Lower lobe of right lung (tissue), 2 donors: ENCODE measurements at regions not wholly inside any gene's neighbourhood (a gene's known extent, or its start where the extent isn't known, plus 50 kb on each side); places are given as distances from the start of the nearest gene placed in this dataset.

Source experiments
- ATAC-seq, 2 donors: fragments of 200-7000 bp; cut with Tn5 transposase; one replicate each; pipeline ENCODE4 v1.9.1; 2020 to 2022; ENCODE audit warnings: mild to moderate bottlenecking in 2 of 2, moderate library complexity in 2 of 2
- DNase-seq: peaks from one replicate; pipeline ENCODE4 v3.0.0-alpha.2; 2020
- H3K27ac ChIP-seq: fragments of 200-600 bp; one replicate; pipeline ENCODE4 v1.8.0; 2022
- H3K27me3 ChIP-seq: fragments of 200-600 bp; one replicate; pipeline ENCODE4 v1.8.0; 2022; ENCODE audit warnings: low read depth
- H3K36me3 ChIP-seq: fragments of 200-600 bp; one replicate; pipeline ENCODE4 v1.8.0; 2022; ENCODE audit warnings: mild to moderate bottlenecking
- H3K4me1 ChIP-seq: fragments of 200-600 bp; one replicate; pipeline ENCODE4 v1.8.0; 2022
- H3K4me3 ChIP-seq: fragments of 200-600 bp; one replicate; pipeline ENCODE4 v1.8.0; 2022; ENCODE audit warnings: mild to moderate bottlenecking
- H3K9me3 ChIP-seq: fragments of 200-600 bp; one replicate; pipeline ENCODE4 v1.8.0; 2022
- intact Hi-C: fragments of 100-400 bp; cut with DNase I; formaldehyde crosslinking; loops from one replicate; pipeline ENCODE4 v1.11.0; 2022
- TF ChIP-seq, protein P1 (sequence below): fragments of 200-600 bp; IDR thresholded peaks from one replicate; pipeline ENCODE4 v1.8.0; 2022; ENCODE audit warnings: antibody characterized with exemption, mild to moderate bottlenecking
- donor health status: DM: no; HTN: yes; CAD: no; lungs with severe emphysema.

DNA sequence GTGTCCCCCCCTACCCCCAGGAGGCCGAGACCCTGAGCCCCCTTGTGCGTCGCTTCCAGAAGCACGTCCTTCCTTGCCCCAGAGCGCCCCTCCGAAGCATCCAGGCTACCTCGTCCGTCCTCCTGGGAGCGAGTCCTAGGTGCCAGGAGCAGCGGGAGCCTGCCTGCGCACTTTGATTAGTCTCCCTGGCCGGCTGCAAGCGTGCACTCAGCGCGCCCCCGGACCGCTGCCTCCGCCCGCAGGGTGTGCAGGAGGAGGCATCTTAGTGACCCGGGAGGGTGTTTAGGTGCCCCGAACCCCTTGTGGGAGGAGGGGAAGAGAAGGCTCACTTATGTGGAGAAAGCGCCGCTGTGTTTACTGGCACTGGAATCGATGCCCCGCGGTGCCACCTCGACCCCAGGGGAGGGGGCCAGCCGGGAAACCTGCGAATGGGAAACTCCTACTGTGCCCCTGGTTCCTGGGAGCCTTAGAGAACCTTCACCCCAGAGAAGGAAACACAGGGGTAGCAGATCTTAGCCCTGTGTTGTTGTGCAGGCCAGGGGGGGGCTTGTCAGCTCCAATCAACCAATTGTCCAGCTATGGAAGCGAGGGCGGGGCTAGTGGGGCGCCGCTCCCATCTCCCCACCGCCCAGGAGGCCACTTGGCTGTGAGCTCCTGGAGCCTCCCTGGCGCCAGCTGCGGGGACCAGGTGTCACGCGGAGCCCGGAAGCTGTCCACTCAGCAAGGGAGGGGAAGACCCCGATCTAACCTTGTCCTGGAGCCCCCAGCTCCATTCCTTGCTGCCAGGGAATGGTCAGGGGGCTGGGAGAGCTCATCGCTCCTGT, 922.8 kb upstream of the EEF2KMT start:
- H3K27me3 ChIP-seq: peaks cover 27% of the 10 kb centered on the region
- intact Hi-C loops: no loop called here
- ATAC-seq: no peak

DNA sequence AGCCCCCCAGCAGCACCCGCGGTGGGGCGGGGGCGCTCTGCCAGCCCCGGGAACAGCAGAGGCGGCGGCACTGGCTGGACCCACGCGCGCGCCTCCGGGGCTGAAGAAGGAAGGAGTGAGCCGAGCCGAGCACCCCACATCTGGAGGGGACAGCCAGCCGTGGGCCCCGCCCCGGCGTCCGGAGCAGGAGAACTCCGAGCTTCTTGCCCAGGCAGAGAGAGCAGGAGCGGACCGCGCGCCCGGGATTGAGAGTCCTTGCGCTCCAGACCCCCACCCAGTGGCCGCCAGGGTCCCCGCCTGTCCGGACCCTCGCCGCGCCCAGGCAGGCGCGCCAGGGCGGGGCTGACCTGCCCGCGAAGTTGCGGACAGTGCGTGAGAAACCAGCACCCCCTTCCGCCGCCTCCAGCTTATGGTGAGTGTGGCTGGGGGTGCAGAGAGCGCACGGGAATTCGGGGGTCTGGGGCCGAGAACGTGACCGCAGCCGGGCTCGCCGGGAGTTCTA, 921.9 kb upstream of the EEF2KMT start:
- peak in 1 of 2 donors; percentile 15 for ATAC-seq
- intact Hi-C loops: no loop called here
- no peak overlapping the region for H3K4me3 ChIP-seq
- peaks cover 27% of the 10 kb centered on the region for H3K27me3 ChIP-seq
- TF ChIP-seq, protein P1, sequence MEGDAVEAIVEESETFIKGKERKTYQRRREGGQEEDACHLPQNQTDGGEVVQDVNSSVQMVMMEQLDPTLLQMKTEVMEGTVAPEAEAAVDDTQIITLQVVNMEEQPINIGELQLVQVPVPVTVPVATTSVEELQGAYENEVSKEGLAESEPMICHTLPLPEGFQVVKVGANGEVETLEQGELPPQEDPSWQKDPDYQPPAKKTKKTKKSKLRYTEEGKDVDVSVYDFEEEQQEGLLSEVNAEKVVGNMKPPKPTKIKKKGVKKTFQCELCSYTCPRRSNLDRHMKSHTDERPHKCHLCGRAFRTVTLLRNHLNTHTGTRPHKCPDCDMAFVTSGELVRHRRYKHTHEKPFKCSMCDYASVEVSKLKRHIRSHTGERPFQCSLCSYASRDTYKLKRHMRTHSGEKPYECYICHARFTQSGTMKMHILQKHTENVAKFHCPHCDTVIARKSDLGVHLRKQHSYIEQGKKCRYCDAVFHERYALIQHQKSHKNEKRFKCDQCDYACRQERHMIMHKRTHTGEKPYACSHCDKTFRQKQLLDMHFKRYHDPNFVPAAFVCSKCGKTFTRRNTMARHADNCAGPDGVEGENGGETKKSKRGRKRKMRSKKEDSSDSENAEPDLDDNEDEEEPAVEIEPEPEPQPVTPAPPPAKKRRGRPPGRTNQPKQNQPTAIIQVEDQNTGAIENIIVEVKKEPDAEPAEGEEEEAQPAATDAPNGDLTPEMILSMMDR: no peak
- no peak for DNase-seq
- H3K36me3 ChIP-seq: no peaks in the 10 kb centered on the region
- no peaks in the 10 kb centered on the region for H3K9me3 ChIP-seq
- H3K4me1 ChIP-seq: no peaks in the 10 kb centered on the region
- H3K27ac ChIP-seq: no peak overlapping the region

More for the DNA sequence above, 922.8 kb upstream of the EEF2KMT start:
- Histone ChIP-seq H3K36me3 (no peaks in the 10 kb centered on the region), H3K27ac (no peak overlapping the region), H3K4me3 (no peak overlapping the region), H3K4me1 (no peaks in the 10 kb centered on the region), H3K9me3 (no peaks in the 10 kb centered on the region)
- no peak for DNase-seq
- TF ChIP-seq, protein P1: no peak

DNA sequence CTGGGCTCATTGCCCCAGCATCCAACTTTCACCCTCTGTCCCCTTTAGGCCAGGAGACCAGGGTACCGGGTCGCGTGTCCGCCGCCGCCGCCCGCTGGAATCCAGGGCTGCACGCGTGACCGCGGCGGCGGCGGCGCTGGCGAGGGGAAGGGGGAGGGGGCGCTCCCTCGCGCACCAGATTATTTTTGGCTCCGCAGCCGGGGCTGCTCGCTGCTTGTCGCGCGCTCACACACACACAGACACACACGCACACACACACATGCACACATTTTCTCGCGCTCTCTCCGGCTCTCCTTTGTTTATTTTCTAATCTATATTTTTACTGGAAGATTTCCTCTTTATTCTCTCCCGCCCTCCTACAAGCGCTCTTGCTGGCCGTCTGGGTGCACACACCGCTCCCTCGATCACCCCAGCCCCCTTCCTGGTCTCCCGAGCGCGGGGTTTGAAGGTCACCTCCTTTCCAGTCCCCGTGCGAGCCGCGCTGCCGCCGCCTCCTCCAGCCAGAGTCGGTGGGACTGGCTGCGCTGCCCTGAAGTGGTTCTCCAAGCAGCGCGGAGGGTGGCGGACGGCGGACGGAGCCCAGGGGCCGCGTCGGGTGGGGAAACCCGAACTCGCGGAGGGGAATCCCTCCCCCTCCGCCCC, 921.4 kb upstream of the EEF2KMT start:
- intact Hi-C loops: no loop called here
- DNase-seq (no peak), ATAC-seq (no peak)
- Histone ChIP-seq H3K4me1 (no peaks in the 10 kb centered on the region), H3K4me3 (no peak overlapping the region), H3K36me3 (no peaks in the 10 kb centered on the region), H3K27ac (no peak overlapping the region), H3K27me3 (peaks cover 27% of the 10 kb centered on the region), H3K9me3 (no peaks in the 10 kb centered on the region)
- TF ChIP-seq, protein P1: no peak

DNA sequence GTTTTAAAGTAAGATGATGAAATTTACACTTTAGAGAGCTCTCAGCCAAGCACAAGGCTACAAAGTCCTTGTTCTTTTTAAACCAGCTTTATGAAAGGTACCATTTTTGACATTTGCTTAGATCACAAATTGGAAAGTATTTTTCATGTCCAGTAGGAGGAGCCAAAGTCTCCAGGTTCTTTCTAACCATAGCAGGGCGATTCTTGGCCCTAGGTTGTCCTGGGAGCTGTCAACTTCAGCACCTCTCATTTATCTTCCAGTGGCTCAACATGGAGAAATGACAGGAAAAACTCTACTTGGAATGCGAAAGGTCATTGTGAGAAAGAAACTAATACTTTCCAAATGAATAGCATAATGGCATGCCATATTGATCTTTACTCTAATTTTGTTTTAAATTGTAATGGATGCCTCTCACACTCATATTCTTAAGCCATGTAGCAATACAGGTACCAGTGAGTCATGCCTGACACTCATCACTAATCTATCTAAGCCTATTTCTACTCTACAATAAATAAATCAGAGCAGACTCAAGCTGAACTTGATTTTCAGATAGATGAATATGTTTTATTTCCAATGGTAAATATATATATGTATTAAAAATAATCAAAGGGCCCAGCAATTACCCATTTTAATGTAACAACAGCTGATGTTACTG, 919.1 kb upstream of the EEF2KMT start:
- ATAC-seq: no peak
- Histone ChIP-seq H3K27me3 (peaks cover 27% of the 10 kb centered on the region), H3K36me3 (no peaks in the 10 kb centered on the region), H3K4me1 (no peaks in the 10 kb centered on the region), H3K27ac (no peak overlapping the region), H3K9me3 (no peaks in the 10 kb centered on the region), H3K4me3 (no peak overlapping the region)
- DNase-seq: no peak
- intact Hi-C loops: no loop called here
- TF ChIP-seq, protein P1: no peak

DNA sequence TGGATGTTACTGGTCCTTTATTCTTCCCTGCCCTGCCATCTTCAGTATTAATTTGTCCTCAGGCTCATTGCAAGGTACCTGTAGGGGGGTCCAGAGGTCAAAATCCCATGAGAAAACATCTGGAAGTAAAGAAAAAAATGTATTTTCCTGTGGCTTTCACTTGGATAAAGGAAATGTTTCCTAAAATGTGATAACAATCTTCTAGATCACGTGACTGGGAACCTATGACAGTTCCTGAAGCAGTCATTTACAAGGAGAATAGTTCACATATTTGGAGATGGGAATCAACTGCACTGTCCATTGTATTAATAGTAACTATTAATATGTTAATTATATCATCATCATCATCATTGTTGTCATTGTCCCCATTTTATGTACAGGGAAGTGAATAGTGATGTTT, 915.1 kb upstream of the EEF2KMT start:
- intact Hi-C loops: no loop called here
- TF ChIP-seq, protein P1: no peak
- Histone ChIP-seq H3K4me3 (no peak overlapping the region), H3K27me3 (no peaks in the 10 kb centered on the region), H3K36me3 (no peaks in the 10 kb centered on the region), H3K9me3 (no peaks in the 10 kb centered on the region), H3K4me1 (no peaks in the 10 kb centered on the region), H3K27ac (no peak overlapping the region)
- ATAC-seq: no peak
- no peak for DNase-seq
